Prostate gland (tissue), 2 donors: ENCODE measurements at regions not wholly inside any gene's neighbourhood (a gene's known extent, or its start where the extent isn't known, plus 50 kb on each side); places are given as distances from the start of the nearest gene placed in this dataset.

ENCODE experiments used
- POLR2A ChIP-seq: fragments of 450-650 bp; IDR thresholded peaks from one replicate; pipeline ENCODE4 v1.6.1; 2016; ENCODE audit warnings: antibody characterized with exemption, mild to moderate bottlenecking
- POLR2AphosphoS5 ChIP-seq: sonication (generic); formaldehyde crosslinking; IDR thresholded peaks from one replicate; pipeline ENCODE4 v1.6.1; 2017; ENCODE audit warnings: antibody characterized with exemption
- TF ChIP-seq, protein P1 (sequence below), 4 experiments: fragments of 200-600 bp in 2 of 4; fragments of 450-650 bp in 2 of 4; sonication (generic) in 2 of 4; IDR thresholded peaks; 1 replicate in 3 of 4; 2 replicates in 1 of 4; pipeline ENCODE4 v1.5.1; 2016 to 2019; ENCODE audit warnings: antibody characterized with exemption in 4 of 4, mild to moderate bottlenecking in 2 of 4, moderate library complexity in 2 of 4

DNA sequence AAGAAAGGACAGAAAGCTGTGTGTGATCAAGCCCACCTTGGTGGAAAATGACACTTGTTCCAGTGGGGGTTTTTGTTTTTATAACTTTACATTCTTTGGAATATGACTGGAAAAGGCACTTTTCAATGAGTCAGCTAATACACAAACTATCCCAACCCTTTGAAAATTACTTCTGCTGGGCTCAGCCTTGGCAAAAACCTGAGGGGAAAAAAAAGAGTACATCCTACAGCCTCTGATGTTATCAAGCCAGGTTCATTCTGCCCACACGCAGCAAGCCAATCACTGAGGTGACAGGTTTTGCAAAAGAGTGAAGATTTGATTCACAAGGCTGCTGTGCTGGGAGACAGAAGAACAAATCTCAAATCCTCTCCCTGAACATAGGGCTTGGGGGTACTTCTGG, 484.5 kb upstream of the ERCC4 start:
- TF ChIP-seq, protein P1, sequence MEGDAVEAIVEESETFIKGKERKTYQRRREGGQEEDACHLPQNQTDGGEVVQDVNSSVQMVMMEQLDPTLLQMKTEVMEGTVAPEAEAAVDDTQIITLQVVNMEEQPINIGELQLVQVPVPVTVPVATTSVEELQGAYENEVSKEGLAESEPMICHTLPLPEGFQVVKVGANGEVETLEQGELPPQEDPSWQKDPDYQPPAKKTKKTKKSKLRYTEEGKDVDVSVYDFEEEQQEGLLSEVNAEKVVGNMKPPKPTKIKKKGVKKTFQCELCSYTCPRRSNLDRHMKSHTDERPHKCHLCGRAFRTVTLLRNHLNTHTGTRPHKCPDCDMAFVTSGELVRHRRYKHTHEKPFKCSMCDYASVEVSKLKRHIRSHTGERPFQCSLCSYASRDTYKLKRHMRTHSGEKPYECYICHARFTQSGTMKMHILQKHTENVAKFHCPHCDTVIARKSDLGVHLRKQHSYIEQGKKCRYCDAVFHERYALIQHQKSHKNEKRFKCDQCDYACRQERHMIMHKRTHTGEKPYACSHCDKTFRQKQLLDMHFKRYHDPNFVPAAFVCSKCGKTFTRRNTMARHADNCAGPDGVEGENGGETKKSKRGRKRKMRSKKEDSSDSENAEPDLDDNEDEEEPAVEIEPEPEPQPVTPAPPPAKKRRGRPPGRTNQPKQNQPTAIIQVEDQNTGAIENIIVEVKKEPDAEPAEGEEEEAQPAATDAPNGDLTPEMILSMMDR (IDR thresholded peaks at IDR 0.05), result no peak
- no peak for TF ChIP-seq POLR2AphosphoS5
- no peak for TF ChIP-seq POLR2A
